ENCODE measurements at regions not wholly inside any gene's neighbourhood (a gene's known extent, or its start where the extent isn't known, plus 50 kb on each side); places are given as distances from the start of the nearest gene placed in this dataset.

- no peak for TF ChIP-seq CTCF (IDR thresholded peaks at IDR 0.05)
- TF ChIP-seq POLR2A (IDR thresholded peaks at IDR 0.05), result no peak
Observed at GRCh38 chr5:176171171-176171760, 67.0 kb upstream of the SIMC1 start.

Data from body of pancreas (tissue), 4 donors.